ENCODE measurements at regions not wholly inside any gene's neighbourhood (a gene's known extent, or its start where the extent isn't known, plus 50 kb on each side); places are given as distances from the start of the nearest gene placed in this dataset.

DNA sequence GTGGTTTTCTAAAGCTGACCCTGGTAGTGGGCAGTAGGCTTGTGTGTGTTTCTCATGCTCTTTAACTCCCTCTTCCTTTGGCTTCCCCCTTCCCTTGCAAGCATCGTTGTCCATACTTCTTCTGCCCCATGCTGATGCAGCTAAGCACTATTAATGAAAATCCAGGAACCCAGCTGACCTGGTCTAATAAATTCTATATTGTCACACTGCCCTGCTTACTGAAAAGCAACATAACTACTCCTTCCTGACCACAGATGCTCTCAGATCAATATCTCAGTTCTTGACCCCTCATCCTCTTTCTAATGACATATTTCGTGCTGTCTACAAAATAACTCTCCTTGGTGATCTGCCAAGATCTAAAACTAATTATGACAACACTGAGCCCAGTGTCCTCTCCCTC is 405.5 kb downstream of the EFNA5 start:
- DNase-seq (ENCODE audit: low read depth) (no peak), FAIRE-seq (peak; percentile 81)
- H3K27me3 ChIP-seq (ENCODE audit: control insufficient read depth, insufficient read depth, low read length), result no peaks in the 10 kb centered on the region
- TF ChIP-seq, protein P1, sequence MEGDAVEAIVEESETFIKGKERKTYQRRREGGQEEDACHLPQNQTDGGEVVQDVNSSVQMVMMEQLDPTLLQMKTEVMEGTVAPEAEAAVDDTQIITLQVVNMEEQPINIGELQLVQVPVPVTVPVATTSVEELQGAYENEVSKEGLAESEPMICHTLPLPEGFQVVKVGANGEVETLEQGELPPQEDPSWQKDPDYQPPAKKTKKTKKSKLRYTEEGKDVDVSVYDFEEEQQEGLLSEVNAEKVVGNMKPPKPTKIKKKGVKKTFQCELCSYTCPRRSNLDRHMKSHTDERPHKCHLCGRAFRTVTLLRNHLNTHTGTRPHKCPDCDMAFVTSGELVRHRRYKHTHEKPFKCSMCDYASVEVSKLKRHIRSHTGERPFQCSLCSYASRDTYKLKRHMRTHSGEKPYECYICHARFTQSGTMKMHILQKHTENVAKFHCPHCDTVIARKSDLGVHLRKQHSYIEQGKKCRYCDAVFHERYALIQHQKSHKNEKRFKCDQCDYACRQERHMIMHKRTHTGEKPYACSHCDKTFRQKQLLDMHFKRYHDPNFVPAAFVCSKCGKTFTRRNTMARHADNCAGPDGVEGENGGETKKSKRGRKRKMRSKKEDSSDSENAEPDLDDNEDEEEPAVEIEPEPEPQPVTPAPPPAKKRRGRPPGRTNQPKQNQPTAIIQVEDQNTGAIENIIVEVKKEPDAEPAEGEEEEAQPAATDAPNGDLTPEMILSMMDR (IDR thresholded peaks at IDR 0.05; ENCODE audit: insufficient read depth, low read length, severe bottlenecking), result no peak
- H3K36me3 ChIP-seq (ENCODE audit: control insufficient read depth, insufficient read depth, low read length), result no peaks in the 10 kb centered on the region
- no peak overlapping the region for H3K4me3 ChIP-seq (ENCODE audit: low read depth, low read length)

DNA sequence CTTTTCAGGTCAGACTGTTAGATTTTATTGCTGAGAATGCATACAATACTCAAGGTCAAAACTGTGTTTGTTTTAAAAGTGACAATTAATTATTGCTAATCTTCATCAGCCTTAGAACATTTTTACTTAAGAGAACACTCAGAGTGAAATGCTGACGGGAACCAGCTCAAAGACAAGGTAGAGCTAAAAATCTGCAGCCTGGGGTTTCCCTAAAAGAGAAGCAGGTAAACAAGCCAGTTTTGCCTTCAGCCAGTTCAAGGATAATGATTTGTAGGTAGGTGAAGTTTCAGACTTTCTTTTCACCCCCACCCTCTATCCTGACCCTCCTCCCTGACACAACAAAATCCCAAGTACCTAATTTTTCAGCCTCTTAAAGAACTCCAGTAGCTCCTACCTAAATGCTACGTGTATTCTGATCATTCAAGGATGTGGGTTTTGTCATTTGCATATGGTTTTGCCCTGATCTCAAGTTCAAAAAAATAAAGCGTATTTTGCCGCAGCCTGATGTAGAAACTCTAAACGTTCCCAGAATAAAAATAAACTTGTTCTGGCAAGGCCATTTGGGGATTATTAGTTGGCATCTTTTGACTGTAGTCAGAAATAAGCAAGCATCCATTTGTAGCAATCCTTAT is 407.2 kb downstream of the EFNA5 start:
- FAIRE-seq (no peak), DNase-seq (ENCODE audit: low read depth) (no peak)

DNA sequence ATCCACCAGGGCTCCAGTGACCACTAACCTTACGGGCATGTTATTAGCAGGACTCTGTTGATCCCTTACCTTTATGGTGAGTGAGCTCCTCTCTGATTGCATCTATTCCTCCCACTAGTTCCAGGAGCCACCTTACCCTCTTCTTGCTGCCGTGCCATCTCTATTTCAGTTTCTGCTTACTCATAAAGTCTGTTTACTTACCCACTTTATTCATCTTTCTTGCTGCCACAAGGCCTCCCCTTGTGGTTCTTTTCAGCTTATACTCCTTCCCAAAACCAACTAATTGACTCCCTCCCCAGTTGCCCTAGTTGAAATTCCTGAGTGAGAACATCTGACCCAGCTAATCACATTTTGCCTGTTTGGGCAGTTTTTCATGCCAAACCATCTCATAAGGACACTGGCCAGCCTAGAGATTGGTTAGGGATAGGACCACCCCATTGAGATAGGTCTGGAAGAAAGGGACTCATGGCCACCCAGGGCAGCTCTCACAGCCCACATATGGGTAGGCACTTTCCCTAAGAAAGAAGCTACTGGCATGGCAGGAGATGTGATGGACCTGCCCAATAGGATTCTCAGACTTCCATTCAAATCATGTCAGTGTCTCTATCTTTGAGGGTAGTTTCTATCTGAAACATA is 412.7 kb downstream of the EFNA5 start:
- FAIRE-seq, result no peak

More for the DNA sequence above, 407.2 kb downstream of the EFNA5 start:
- TF ChIP-seq, protein P1 (IDR thresholded peaks at IDR 0.05; ENCODE audit: insufficient read depth, low read length, severe bottlenecking), result no peak
- Histone ChIP-seq H3K27me3 (ENCODE audit: control insufficient read depth, insufficient read depth, low read length) (no peaks in the 10 kb centered on the region), H3K36me3 (ENCODE audit: control insufficient read depth, insufficient read depth, low read length) (no peaks in the 10 kb centered on the region), H3K4me3 (ENCODE audit: low read depth, low read length) (no peak overlapping the region)

DNA sequence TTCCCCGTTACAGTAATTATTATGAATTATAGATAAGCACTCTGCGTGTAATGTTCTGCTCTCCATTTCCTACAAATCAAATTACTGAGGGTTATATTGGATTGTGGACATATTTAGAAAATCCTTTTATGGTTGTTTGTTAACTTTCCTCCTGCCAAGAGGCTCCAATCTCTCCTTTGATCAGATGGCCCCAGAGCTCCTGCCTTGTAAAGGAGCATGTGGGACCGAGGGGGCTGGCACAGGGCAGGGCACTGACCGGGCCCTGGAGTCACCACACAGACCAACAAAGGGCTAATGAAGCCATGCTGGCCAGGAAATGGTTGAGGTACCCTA is 415.9 kb downstream of the EFNA5 start:
- no peaks in the 10 kb centered on the region for H3K27me3 ChIP-seq (ENCODE audit: control insufficient read depth, insufficient read depth, low read length)
- no peak overlapping the region for H3K4me3 ChIP-seq (ENCODE audit: low read depth, low read length)
- no peak for FAIRE-seq
- no peak for DNase-seq (ENCODE audit: low read depth)
- no peaks in the 10 kb centered on the region for H3K36me3 ChIP-seq (ENCODE audit: control insufficient read depth, insufficient read depth, low read length)
- TF ChIP-seq, protein P1 (IDR thresholded peaks at IDR 0.05; ENCODE audit: insufficient read depth, low read length, severe bottlenecking), result no peak

More for the DNA sequence above, 412.7 kb downstream of the EFNA5 start:
- Histone ChIP-seq H3K36me3 (ENCODE audit: control insufficient read depth, insufficient read depth, low read length) (no peaks in the 10 kb centered on the region), H3K4me3 (ENCODE audit: low read depth, low read length) (no peak overlapping the region), H3K27me3 (ENCODE audit: control insufficient read depth, insufficient read depth, low read length) (no peaks in the 10 kb centered on the region)
- TF ChIP-seq, protein P1 (IDR thresholded peaks at IDR 0.05; ENCODE audit: insufficient read depth, low read length, severe bottlenecking), result peak; percentile 17
- DNase-seq (ENCODE audit: low read depth), result peak; percentile 72

DNA sequence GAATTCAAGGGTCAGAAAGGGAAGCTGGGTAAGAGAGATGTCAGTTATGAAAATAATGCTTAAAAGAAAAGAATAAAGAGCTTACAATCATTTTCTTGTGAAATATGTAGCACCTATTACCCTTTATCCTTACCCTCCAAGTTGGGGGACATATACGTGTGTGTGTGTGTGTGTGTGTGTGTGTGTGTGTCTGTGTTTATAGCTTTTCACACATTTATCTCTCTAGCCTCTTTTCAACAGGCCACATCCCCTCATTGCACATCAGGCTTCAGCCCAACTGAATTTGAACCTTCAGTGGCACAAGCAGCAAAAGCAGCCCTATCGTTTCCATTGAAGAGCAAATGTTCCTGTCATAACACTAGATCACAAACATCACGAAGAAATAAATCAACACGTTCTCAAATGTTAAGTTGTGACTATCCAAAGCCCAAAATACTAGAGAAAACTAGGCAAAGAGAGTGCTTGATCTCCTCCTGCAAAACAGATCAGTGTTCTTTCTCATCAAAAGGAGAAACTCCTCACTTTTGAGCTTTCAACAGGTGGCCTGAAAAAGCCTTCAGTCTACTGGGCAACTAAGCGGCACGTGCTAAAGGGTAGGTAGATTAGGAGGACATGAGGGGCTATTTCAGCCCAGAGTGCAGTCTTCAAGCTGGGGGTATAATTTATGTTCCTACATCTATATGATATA is 416.4 kb downstream of the EFNA5 start:
- H3K36me3 ChIP-seq (ENCODE audit: control insufficient read depth, insufficient read depth, low read length), result no peaks in the 10 kb centered on the region
- no peak overlapping the region for H3K4me3 ChIP-seq (ENCODE audit: low read depth, low read length)
- H3K27me3 ChIP-seq (ENCODE audit: control insufficient read depth, insufficient read depth, low read length), result no peaks in the 10 kb centered on the region
- peak; percentile 32 for FAIRE-seq
- DNase-seq (ENCODE audit: low read depth), result no peak
- TF ChIP-seq, protein P1 (IDR thresholded peaks at IDR 0.05; ENCODE audit: insufficient read depth, low read length, severe bottlenecking), result no peak
